ENCODE measurements at regions not wholly inside any gene's neighbourhood (a gene's known extent, or its start where the extent isn't known, plus 50 kb on each side); places are given as distances from the start of the nearest gene placed in this dataset.

- no peak for TF ChIP-seq CTCF (IDR thresholded peaks at IDR 0.05)
- no peak for TF ChIP-seq EZH2 (IDR thresholded peaks at IDR 0.05)
Measured at GRCh38 chr7:95658676-95659075, 62.4 kb upstream of the PDK4 start.
